Fibroblast of skin of scalp (primary cell): ENCODE measurements at regions not wholly inside any gene's neighbourhood (a gene's known extent, or its start where the extent isn't known, plus 50 kb on each side); places are given as distances from the start of the nearest gene placed in this dataset.
"Not testable (repeated sequence)": the region's sequence is repeated elsewhere in the genome, so short reads cannot be mapped to it uniquely, and the experiment has no call there.

Experiments
- DNase-seq: peaks from one replicate; pipeline ENCODE4 v3.0.0-alpha.2; 2013

DNA sequence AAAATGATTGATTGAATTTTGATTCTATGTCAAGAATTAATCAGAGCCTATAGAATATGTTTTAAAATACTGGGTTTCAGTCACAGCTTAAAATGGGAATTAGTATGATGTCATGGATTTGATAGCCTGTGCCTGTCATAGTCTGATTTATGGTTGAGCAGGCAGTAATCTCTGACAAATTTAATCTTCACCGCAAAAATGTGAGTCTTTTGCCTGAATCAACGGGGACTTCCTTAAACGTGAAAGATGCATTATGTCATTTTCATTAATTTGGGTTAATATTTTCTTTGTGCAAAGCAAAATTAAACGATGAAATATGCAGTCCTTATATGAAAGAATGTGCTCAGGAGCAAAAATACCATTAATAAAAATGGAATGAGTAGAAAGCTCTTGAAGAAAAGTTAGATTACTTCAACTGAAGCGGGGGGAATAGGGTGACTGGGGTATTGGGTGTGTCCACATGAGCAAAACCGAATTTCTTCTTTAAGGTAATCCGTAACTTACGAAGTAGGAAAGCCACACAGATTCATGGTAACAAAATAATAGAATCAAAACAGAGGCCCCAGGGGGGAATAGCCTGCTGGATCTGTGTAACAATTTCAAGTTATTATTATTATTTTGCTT, 339.6 kb upstream of the NOX3 start:
- DNase-seq, result no peak

DNA sequence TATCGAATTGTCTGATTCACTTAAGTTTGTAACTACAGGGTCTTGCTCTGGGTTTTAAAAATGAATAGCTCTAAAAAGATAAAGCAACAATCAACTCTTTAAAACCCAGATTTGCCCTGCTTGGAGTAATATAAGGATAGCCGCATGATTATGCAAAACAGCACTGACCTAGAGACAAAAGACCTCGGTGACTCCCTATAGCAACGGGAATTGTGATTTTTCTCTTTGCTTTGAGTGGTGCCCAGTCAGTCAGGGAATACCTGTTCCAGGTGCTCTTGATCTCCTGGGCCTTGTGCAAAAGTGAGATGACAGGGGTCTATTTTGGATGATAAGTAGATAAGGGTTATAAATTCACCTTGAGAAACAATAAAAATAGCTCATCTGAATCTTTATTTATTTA, 336.3 kb upstream of the NOX3 start:
- DNase-seq, result no peak

DNA sequence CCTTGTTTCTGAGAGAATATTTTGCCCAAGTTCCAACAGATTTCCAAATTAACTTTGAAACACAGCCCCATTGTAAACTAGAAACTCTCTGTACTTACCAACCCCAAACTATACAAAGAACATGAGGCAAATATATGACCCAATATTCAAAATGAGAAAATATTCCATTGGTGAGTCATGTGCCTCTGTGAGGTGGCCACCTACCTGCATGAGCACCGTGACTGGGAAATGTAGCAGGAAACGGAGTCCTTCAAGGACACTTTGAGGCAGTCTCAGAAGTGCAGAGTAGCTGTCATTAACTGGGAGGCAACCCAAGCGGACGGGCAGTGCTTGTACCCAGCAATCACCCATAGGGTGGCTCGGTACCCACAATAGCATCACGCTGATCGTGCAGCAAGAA, 335.5 kb upstream of the NOX3 start:
- no peak for DNase-seq

GRCh38 chr6:155787168-155787567, 331.5 kb upstream of the NOX3 start:
- DNase-seq, result no peak

GRCh38 chr6:155786528-155786927, 330.9 kb upstream of the NOX3 start:
- no peak for DNase-seq

GRCh38 chr6:155782739-155783459, 327.3 kb upstream of the NOX3 start:
- peak; percentile 31 for DNase-seq

GRCh38 chr6:155782320-155782731, 326.7 kb upstream of the NOX3 start:
- peak; percentile 84 for DNase-seq

- no peak for DNase-seq
Measured at GRCh38 chr6:155779456-155779855, 323.8 kb upstream of the NOX3 start.

- no peak for DNase-seq
Measured at GRCh38 chr6:155778336-155778735, 322.7 kb upstream of the NOX3 start.

GRCh38 chr6:155771822-155772221, 316.2 kb upstream of the NOX3 start:
- DNase-seq, result no peak

DNA sequence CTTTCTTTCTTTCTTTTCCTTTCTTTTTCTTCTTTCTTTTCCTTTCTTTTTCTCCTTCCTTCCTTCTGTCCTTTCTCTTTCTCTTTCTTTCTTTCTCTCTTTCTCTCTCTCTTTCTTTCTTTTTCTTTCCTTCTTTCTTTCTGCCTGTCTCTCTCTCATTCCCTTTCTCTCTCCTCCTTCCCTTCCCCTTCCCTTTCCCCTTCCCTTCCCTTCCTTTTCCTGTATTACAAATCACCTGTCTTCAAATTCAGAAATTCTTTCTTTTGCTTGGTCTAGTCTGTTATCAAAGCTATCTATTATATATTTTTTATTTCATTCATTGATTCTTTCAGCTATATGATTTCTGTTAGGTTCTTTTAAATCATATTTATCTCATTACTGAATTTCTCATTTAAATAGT, 315.2 kb upstream of the NOX3 start:
- DNase-seq, result no peak

GRCh38 chr6:155770313-155770712, 314.7 kb upstream of the NOX3 start:
- DNase-seq, result no peak

DNA sequence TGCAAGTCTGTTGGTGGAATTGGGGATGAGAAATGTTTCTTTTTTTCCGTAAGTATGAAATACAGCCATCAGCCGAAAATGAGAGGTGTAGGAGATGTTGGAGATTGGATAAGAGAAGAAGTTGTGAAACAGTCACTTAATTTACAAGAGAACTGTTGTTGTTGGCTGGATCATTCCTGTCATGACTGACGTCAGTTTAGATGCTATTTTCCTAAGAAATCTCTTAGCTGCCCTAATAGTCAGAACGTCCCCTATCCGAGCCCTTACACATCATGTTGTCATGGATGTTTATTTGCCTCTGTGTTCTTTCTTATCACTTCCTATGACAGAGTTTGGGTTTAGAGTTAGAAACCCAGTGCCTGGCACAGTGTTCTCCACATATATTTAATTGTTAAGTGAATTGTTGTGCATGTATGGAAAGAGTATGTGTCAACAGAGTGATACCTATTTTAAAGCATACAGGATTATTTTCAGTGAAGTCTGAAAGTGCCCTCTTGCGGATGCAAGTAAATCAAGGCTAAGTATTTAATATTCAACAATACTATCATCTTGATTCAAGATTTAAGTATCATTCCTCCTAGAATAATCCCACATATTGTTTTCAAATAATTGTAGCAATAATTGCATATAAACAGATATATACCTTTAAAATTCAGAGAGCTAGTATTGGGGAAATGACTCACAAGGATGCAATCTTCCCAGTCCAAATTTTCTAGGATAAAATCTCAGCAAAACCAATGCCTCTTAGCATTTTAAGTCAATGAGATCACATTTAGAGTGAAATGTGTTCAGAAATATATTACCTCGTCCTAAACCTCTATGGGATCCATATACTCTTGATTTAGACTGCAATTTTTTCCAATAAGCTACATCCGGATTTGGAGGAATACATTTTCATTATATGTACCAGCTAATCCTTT, 309.9 kb upstream of the NOX3 start:
- peak; percentile 54 for DNase-seq

DNA sequence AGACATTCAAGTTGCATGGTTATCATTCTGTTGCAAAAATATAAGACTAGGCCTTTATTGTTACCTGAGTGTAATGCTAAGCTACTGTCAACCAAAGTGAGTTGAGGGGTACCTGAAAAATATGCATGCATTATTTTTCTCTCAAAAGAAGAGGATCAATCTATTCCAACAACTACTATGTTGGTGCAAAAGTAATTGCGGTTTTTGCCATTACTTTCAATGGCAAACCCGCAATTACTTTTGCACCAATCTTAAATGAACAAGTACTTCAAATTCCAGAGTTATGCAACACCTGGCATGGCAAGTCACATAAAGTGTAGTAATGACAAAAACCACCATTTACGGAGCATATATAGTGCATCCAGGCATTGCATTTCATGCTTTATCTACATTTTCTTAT, 307.0 kb upstream of the NOX3 start:
- DNase-seq, result no peak

DNA sequence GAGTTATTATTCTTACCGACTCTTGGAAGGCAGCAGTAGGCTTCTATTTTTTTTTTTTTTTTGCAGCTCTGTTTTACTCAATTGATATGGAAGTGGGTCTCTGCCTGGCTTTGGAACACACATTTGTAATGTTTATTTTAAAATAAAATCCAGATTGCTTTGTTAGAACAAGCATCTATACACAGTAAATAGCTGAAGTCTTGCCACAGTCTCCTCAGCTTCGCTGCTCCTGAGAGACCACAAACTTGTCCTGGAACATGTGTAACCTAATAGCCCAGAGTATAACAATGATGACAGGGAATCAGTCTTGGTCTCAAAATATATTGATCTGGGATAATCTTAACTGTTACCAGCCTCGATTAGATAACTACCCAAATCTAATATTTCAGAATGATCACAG, 299.8 kb upstream of the NOX3 start:
- no peak for DNase-seq

- not testable (repeated sequence) for DNase-seq
Measured at GRCh38 chr6:155748778-155749177, 293.1 kb upstream of the NOX3 start.

GRCh38 chr6:155747491-155747890, 291.9 kb upstream of the NOX3 start:
- no peak for DNase-seq

GRCh38 chr6:155740781-155741399, 285.3 kb upstream of the NOX3 start:
- DNase-seq, result no peak

DNA sequence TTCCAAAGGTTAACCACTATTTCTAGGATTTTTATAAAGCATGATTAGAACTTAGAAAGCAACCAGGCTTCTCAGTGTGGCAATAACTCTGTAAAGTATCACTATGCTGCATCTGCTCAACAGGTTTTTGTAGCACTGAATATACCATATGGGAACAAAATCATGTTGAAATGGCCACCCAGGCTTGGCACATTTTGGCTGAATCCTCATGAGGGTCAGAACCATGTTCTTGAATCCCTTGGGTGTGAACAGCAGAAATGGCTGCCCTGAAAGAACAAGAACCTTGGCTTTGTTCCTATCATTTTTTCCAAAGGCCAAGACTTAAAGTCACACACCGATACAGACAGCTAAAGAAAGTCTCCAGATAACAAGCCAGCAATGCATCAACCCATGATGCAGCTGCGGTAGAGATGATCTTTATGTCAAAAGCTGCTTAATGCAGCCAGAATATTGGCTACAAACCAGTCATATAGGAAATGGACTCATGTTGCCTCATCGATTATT, 283.0 kb upstream of the NOX3 start:
- DNase-seq, result no peak

DNA sequence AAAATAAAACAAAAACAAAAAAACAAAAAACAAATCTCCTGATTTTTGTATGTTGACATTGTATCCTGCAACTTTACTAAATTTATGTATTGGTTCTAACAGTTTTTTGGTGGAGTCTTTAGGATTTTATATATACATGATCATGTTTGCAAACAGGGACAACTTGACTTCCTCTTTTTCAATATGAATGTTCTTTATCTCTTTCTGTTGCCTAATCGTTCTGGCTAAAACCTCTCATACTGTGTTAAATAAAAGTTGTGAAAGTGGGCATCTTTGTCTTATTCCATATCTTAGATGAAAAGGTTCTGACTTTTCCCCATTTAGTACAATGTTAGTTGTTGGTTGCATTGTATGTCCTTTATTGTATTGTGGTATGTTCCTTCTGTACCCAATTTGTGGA, 261.7 kb upstream of the NOX3 start:
- no peak for DNase-seq

- no peak for DNase-seq
Measured at GRCh38 chr6:155710704-155711103, 255.1 kb upstream of the NOX3 start.

DNA sequence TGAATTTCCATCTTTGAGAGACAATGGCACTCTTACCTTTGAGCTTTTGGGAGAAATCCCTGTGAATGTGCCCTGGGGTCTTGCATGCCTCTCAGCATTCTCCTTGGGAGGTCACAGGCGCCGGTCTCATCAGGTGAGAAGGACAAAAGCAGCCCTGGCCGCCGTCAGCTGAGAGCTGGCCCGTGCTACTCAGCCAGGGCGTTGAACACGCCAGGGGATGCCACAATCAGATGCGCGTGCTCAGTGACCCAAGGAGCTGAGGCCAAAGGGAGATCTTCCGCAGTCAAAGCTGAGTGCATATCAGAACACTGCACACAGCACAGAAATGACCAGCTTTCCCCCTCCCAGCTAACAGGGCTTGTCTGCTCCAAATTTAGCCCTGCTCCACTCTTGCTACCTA, 253.6 kb upstream of the NOX3 start:
- no peak for DNase-seq

DNA sequence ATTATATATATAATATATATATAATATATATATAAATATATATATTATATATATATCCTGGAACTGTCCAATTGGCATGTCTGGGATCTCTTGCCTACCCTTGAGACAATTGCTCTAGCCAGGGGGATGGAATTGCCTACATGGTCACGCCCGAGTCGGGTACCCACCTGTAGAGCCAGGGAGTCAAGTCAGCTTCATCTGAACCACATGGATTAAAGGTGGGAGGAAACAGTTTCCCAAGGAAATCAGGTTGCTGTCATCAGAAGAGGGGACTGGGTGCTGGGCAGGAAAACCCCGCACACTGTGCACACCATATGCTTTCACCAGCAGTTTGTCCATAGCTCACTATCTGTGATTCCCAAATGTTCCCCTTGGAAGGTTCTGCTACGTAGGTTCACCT, 252.5 kb upstream of the NOX3 start:
- DNase-seq, result no peak
